Heart right ventricle (tissue), 16 donors: ENCODE measurements at regions not wholly inside any gene's neighbourhood (a gene's known extent, or its start where the extent isn't known, plus 50 kb on each side); places are given as distances from the start of the nearest gene placed in this dataset.

Source experiments
- ATAC-seq, 8 donors: fragments of 200-7000 bp; cut with Tn5 transposase; one replicate each; pipeline ENCODE4 v1.9.1; 2020; ENCODE audit warnings: mild to moderate bottlenecking in 8 of 8, moderate library complexity in 8 of 8, moderate number of reproducible peaks in 1 of 8
- DNase-seq, 2 donors: peaks; one replicate each; pipeline ENCODE4 v3.0.0-alpha.2; 2020
- H3K27ac ChIP-seq, 10 donors: fragments of 200-600 bp; sonication (generic) in 2 of 10; one replicate each; pipeline versions ENCODE4 v1.5.0 to v1.8.0; 2020 to 2022; ENCODE audit warnings: mild to moderate bottlenecking in 3 of 10
- H3K27me3 ChIP-seq, 7 donors: fragments of 200-600 bp; one replicate each; pipeline ENCODE4 v1.8.0; 2021 to 2022; ENCODE audit warnings: mild to moderate bottlenecking in 2 of 7
- H3K36me3 ChIP-seq, 9 donors: fragments of 200-600 bp; sonication (generic) in 1 of 9; one replicate each; pipeline versions ENCODE4 v1.5.0 to v1.8.0; 2020 to 2022; ENCODE audit warnings: mild to moderate bottlenecking in 2 of 9
- H3K4me1 ChIP-seq, 9 donors: fragments of 200-600 bp; sonication (generic) in 1 of 9; one replicate each; pipeline versions ENCODE4 v1.5.0 to v1.8.0; 2020 to 2022; ENCODE audit warnings: mild to moderate bottlenecking in 4 of 9
- H3K4me3 ChIP-seq, 10 donors: fragments of 200-600 bp; sonication (generic) in 2 of 10; one replicate each; pipeline versions ENCODE4 v1.5.0 to v1.8.0; 2020 to 2022; ENCODE audit warnings: mild to moderate bottlenecking in 7 of 10, moderate library complexity in 2 of 10
- H3K9me3 ChIP-seq, 11 donors: fragments of 200-600 bp in 10 of 11; sonication (generic) in 2 of 11; one replicate each; pipeline versions ENCODE4 v1.5.0 to v1.8.0; 2013 to 2022; ENCODE audit warnings: mild to moderate bottlenecking in 2 of 11, control low read depth in 1 of 11, moderate library complexity in 1 of 11
- WGBS, 2 donors: extraction: QIAGEN DNeasy Blood & Tissue Kit; methylation state at CpG; one replicate each; pipeline ENCODE4 v1.1.7; 2013; ENCODE audit warnings: inconsistent platforms in 1 of 2; 5-methylcytosine and 5-hydroxymethylcytosine counted together
- intact Hi-C, 10 donors: fragments of 100-400 bp; cut with DNase I; formaldehyde crosslinking; loops; one replicate each; pipeline versions ENCODE4 v1.11.1 to v1.14.2; 2022
- TF ChIP-seq, protein P1 (sequence below), 9 donors: fragments of 200-600 bp; sonication (generic) in 2 of 9; IDR thresholded peaks; one replicate each; pipeline versions ENCODE4 v1.5.0 to v1.8.0; 2021 to 2022; ENCODE audit warnings: antibody characterized with exemption in 9 of 9, mild to moderate bottlenecking in 5 of 9, moderate library complexity in 1 of 9
- donor health status: Arrhythmogenic right ventricular cardiomyopathy.
- donor health status: ischemic (EF 13 %, LVEDD 7.1; RV severe dilation, severe dysfunction).
- donor health status: healthy with polysubstance abuse.
- donor health status: DM: no; HTN: yes; CAD: no.
- donor health status: DM: no; HTN: no; CAD: no.
- donor health status: ischemic (EF 25% LVEDD 6.9; RV normal size, moderate dysfunction).
- donor health status: ischemic (EF 25% LVEDD 5.7; RV mildly dilated, moderate dysfunction).
- donor health status: healthy.
- donor health status: DM: yes; HTN: yes; CAD: no.
- donor health status: Ischemic cardiomyopathy.
- donor health status: ischemic (EF 35%, LVEDD 5.7; RV mildly dilated, moderate dysfunction).
- donor health status: nonischemic (EF 11% LVEDD 7.7; RV severe dilation, severe dysfunction).
- donor health status: DM: yes; HTN: yes; CAD: no.
- donor health status: PGD.
- donor health status: ischemic (EF 29% LVEDD 5.4; RV normal size, mild dysfunction).
- donor health status: nonischemic (EF 23%, LVEDD 6.1; RV moderate dilation, normal function).

DNA sequence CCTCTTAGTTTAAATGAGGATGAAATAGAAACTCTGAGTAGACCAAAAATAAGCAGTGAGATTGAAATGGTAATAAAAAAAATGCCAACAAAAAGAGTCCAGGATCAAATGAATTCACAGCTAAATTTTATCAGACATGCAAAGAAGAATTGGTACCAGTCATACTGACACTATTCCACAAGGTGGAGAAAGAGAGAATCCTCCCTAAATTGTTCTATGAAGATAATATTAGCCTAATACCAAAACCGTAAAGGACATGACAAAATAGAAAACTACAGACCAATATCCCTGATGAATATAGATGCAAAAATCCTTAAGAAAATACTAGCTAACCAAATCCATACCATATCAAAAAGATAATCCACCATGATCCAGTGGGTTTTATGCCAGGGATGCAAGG lies 169.8 kb upstream of the CHORDC1 start:
- intact Hi-C loops, result no loop called here
- Histone ChIP-seq H3K9me3 (no peaks in the 10 kb centered on the region), H3K4me3 (no peak overlapping the region), H3K4me1 (no peaks in the 10 kb centered on the region), H3K36me3 (no peaks in the 10 kb centered on the region), H3K27ac (no peak overlapping the region), H3K27me3 (no peaks in the 10 kb centered on the region)
- 76 to 89% methylated on average over 1 of the region's 1 CpG for WGBS, 2 donors
- ATAC-seq (no peak), DNase-seq (no peak)
- TF ChIP-seq, protein P1, sequence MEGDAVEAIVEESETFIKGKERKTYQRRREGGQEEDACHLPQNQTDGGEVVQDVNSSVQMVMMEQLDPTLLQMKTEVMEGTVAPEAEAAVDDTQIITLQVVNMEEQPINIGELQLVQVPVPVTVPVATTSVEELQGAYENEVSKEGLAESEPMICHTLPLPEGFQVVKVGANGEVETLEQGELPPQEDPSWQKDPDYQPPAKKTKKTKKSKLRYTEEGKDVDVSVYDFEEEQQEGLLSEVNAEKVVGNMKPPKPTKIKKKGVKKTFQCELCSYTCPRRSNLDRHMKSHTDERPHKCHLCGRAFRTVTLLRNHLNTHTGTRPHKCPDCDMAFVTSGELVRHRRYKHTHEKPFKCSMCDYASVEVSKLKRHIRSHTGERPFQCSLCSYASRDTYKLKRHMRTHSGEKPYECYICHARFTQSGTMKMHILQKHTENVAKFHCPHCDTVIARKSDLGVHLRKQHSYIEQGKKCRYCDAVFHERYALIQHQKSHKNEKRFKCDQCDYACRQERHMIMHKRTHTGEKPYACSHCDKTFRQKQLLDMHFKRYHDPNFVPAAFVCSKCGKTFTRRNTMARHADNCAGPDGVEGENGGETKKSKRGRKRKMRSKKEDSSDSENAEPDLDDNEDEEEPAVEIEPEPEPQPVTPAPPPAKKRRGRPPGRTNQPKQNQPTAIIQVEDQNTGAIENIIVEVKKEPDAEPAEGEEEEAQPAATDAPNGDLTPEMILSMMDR (IDR thresholded peaks at IDR 0.05), result no peak

DNA sequence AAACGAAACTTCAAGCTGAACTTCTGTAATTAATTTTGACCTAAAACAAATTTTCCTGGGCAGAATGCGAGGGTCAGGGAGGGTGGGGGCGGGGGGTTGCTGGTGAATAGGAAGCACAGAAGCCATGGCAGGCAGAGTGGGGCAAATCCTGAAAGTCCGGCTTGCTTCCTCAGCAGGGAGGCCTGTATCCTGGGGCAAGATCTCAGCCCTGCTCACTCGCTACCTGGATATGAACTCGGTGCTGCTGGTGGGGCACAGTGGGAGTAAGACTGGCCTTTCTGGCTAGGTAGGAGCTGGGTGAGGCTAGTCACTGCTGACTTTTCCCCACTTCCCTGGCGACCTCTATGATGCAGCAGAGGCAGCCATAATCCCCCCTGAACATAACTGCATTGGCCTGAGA lies 168.9 kb upstream of the CHORDC1 start:
- intact Hi-C loops, result no loop called here

DNA sequence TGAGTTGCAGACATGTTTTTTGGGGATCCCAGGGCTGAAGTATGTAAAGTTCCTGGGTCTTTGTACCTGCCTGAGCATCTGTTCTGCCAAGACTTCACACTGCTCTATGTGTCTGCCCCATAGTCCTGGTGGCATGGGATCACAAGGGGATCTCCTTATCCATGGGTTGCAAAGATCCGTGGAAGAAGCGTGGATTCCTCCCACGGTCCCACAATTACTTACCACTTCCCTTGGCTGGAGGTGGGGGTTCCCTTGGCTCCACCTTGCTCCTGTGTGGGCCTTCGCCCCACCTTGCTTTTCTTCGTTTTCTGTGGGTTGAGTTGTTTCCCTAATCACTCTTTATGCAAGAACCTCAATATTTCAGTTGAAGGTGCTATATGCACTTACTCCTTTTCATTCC lies 157.4 kb upstream of the CHORDC1 start:
- TF ChIP-seq, protein P1 (IDR thresholded peaks at IDR 0.05), result no peak
- Histone ChIP-seq H3K27ac (no peak overlapping the region), H3K4me3 (no peak overlapping the region), H3K27me3 (no peaks in the 10 kb centered on the region), H3K4me1 (no peaks in the 10 kb centered on the region), H3K9me3 (no peaks in the 10 kb centered on the region), H3K36me3 (no peaks in the 10 kb centered on the region)
- intact Hi-C loops, result no loop called here
- DNase-seq (no peak), ATAC-seq (peak in 1 of 8 donors; percentile 8)
- 78 to 98% methylated on average over 5 of the region's 5 CpGs for WGBS, 2 donors

More for the DNA sequence above, 168.9 kb upstream of the CHORDC1 start:
- Histone ChIP-seq H3K36me3 (no peaks in the 10 kb centered on the region), H3K9me3 (no peaks in the 10 kb centered on the region), H3K4me3 (no peak overlapping the region), H3K27ac (no peak overlapping the region), H3K4me1 (no peaks in the 10 kb centered on the region), H3K27me3 (no peaks in the 10 kb centered on the region)
- TF ChIP-seq, protein P1 (IDR thresholded peaks at IDR 0.05), result no peak
- 82 to 84% methylated on average over 7 of the region's 7 CpGs for WGBS, 2 donors
- ATAC-seq, result no peak
- DNase-seq, result no peak

DNA sequence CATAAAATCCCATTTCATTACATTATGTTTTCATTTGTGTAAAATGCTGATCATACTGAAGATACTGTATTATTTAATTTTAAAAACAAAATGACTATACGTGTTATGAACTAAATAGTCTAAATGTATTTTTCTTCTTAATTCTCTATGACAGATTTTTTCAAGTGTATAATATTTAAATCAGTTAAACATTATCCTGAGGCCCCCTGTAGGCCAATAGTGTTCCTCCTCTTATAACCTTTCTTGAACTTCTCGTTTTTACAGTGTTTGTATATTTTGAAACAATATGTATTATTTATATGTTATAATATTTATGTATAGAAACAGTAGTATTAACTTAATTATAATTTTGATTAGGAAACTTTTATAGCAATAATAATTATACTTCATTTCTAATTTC lies 151.1 kb upstream of the CHORDC1 start:
- no peaks in the 10 kb centered on the region for H3K27me3 ChIP-seq

More for the DNA sequence above, 151.1 kb upstream of the CHORDC1 start:
- no peaks in the 10 kb centered on the region for H3K4me1 ChIP-seq
- TF ChIP-seq, protein P1 (IDR thresholded peaks at IDR 0.05), result no peak
- H3K27ac ChIP-seq, result no peak overlapping the region
- no peak for ATAC-seq
- H3K4me3 ChIP-seq, result no peak overlapping the region
- intact Hi-C loops, result no loop called here
- no peaks in the 10 kb centered on the region for H3K36me3 ChIP-seq
- no peak for DNase-seq
- no peaks in the 10 kb centered on the region for H3K9me3 ChIP-seq
- 78 to 81% methylated on average over 2 of the region's 2 CpGs for WGBS, 2 donors
